Activated T-cell treated with anti-CD3 and anti-CD28 coated beads, Interleukin-2, amount 50 U/mL, for 4 hours (primary cell): ENCODE measurements at regions not wholly inside any gene's neighbourhood (a gene's known extent, or its start where the extent isn't known, plus 50 kb on each side); places are given as distances from the start of the nearest gene placed in this dataset.
"Not testable (repeated sequence)": the region's sequence is repeated elsewhere in the genome, so short reads cannot be mapped to it uniquely, and the experiment has no call there.

Source experiments
- ATAC-seq, 2 donors: fragments of 200-7000 bp; cut with Tn5 transposase; one replicate each; pipeline ENCODE4 v1.10.0; 2021
- DNase-seq: peaks from one replicate; pipeline ENCODE4 v3.0.0-alpha.2; 2020
- H3K27me3 Mint-ChIP-seq: one replicate; pipeline ENCODE4 v1.8.0; 2021; ENCODE audit warnings: low read depth, mixed read lengths
- H3K36me3 Mint-ChIP-seq: one replicate; pipeline ENCODE4 v1.8.0; 2022; ENCODE audit warnings: mixed read lengths; ENCODE audit not compliant: insufficient read depth
- H3K4me1 Mint-ChIP-seq: one replicate; pipeline ENCODE4 v1.8.0; 2021; ENCODE audit warnings: low read depth, mixed read lengths
- H3K4me3 Mint-ChIP-seq: one replicate; pipeline ENCODE4 v1.8.0; 2021; ENCODE audit warnings: mild to moderate bottlenecking, moderate library complexity, mixed read lengths
- H3K9me3 Mint-ChIP-seq: one replicate; pipeline ENCODE4 v1.8.0; 2021; ENCODE audit warnings: mixed read lengths

DNA sequence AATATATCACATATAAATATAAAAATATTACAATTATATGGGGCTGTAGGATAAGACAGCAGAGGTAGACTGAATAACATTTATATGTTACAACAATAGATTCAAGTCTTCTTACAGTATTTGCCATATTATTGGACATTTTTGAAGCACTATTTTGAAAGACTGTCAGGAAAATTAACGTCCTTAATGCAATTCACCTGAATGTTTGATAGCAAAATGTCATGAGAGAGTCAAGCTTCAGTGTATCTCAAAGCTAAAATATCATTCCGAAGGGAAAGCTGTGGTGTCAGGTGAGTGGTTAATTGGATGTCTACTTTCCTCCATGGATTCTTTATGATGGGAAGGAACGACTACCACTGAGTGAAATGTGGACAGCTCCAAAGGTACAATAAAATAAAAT, 1004.0 kb downstream of the HACE1 start:
- H3K4me1 Mint-ChIP-seq = no peaks in the 10 kb centered on the region
- DNase-seq (no peak), ATAC-seq (no peak)
- H3K36me3 Mint-ChIP-seq = no peaks in the 10 kb centered on the region
- H3K27me3 Mint-ChIP-seq = no peaks in the 10 kb centered on the region
- H3K9me3 Mint-ChIP-seq = no peaks in the 10 kb centered on the region
- no peak overlapping the region for H3K4me3 Mint-ChIP-seq

DNA sequence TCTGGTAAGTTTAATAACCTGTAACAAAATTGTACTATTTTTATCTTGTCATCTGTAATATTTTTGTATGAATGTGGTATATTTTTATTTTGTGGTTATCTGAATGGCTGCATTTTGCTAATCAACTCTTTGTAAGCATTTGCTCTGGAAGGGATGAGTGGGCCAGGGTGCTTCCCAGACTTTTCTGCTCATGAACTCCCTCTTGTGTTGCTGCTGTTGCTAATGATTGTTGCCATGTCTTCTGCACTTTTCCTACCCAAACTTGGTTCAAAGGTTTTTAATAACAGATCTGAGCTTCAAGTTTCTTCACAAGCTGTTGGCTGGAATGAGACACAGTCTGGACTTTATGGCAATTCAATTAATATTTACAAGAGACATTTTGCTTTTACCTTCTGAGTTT, 1005.7 kb downstream of the HACE1 start:
- no peaks in the 10 kb centered on the region for H3K9me3 Mint-ChIP-seq
- no peak for ATAC-seq

DNA sequence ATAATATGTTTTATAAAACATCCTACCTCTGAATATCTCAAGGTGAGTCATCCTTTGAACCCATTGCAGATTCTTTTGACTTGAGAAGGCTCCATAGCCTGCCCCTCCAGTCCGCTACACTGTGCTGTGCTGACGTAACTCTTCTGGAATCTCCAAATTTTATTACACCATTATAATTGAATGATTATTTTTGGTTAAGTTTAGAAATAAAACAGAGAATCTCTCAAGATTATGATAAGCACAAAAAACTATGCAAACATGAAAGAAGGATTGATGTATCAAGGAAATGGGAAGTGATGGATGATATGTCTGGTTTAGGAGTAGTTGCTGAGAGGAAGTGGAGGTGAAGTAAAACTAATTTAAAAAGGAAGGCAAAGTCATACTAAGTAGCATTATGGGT, 1021.3 kb downstream of the HACE1 start:
- ATAC-seq (no peak), DNase-seq (no peak)
- H3K27me3 Mint-ChIP-seq = no peaks in the 10 kb centered on the region
- peaks cover 5% of the 10 kb centered on the region for H3K9me3 Mint-ChIP-seq
- H3K36me3 Mint-ChIP-seq = no peaks in the 10 kb centered on the region
- no peak overlapping the region for H3K4me3 Mint-ChIP-seq
- H3K4me1 Mint-ChIP-seq = no peaks in the 10 kb centered on the region

More for the DNA sequence above, 1005.7 kb downstream of the HACE1 start:
- Mint-ChIP-seq H3K4me3 (no peak overlapping the region), H3K36me3 (no peaks in the 10 kb centered on the region), H3K27me3 (no peaks in the 10 kb centered on the region), H3K4me1 (no peaks in the 10 kb centered on the region)
- DNase-seq = no peak

DNA sequence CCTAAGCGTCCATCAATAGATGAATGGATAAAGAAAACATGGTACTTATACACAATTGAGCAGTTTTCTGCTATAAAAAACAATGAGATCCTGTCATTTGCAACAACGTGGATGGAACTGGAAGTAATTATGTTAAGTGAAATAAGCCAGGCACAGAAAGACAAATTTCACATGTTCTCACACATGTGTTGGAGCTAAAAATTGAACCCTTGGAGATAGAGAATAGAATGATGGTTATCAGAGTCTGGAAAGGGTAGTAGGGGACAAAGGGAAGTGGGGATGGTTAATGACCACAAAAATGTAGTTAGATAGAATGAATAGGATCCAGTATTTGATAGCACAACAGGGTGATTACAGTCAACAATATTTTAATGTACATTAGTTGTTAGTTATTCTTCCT, 1033.5 kb downstream of the HACE1 start:
- no peaks in the 10 kb centered on the region for H3K36me3 Mint-ChIP-seq

DNA sequence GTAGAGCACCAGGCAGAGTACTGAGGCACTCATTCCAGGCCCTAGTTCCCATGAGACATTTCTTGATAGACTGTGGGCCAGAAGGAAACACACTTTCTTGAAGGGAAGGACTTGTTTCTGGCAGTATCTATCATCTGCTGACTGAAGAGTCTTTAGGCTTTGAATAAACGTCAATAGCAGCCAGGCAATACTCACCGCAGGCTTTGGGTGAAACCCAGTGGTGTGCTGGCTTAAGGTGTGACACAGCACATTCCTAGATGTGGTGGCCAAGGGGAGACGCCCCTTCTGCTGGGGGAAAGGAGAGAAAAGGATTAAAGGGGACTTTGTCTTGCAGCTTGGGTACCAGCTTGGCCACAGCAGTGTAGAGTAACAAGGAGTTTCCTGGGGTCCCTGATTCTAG, 1039.6 kb downstream of the HACE1 start:
- Mint-ChIP-seq H3K4me3 (no peak overlapping the region), H3K36me3 (no peaks in the 10 kb centered on the region), H3K4me1 (no peaks in the 10 kb centered on the region), H3K27me3 (no peaks in the 10 kb centered on the region), H3K9me3 (peaks cover 12% of the 10 kb centered on the region)
- no peak for DNase-seq
- ATAC-seq = no peak

More for the DNA sequence above, 1033.5 kb downstream of the HACE1 start:
- ATAC-seq (no peak), DNase-seq (no peak)
- no peaks in the 10 kb centered on the region for H3K27me3 Mint-ChIP-seq
- H3K4me3 Mint-ChIP-seq = no peak overlapping the region
- H3K4me1 Mint-ChIP-seq = no peaks in the 10 kb centered on the region
- peaks cover 12% of the 10 kb centered on the region for H3K9me3 Mint-ChIP-seq

DNA sequence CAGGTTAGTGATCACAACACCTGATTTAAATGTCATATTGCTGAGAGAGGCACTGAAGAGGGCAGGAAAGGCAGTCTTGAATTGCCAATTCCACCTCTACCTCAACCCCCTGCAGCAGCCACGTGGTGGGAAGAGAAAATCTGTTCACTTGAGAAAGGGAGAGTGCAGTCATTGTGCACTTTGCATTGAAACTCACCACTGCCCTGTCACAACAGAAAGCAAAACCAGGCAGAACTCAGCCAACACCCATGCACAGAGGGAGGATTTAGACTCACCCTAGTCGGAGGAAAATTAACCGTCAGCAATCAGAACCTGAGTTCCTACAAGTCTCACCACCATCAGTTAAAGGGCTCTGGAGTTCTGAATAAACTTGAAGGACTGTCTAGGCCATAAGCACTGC, 1040.2 kb downstream of the HACE1 start:
- Mint-ChIP-seq H3K4me1 (no peaks in the 10 kb centered on the region), H3K4me3 (no peak overlapping the region), H3K9me3 (peaks cover 12% of the 10 kb centered on the region), H3K36me3 (no peaks in the 10 kb centered on the region), H3K27me3 (no peaks in the 10 kb centered on the region)
- no peak for DNase-seq
- ATAC-seq = no peak

DNA sequence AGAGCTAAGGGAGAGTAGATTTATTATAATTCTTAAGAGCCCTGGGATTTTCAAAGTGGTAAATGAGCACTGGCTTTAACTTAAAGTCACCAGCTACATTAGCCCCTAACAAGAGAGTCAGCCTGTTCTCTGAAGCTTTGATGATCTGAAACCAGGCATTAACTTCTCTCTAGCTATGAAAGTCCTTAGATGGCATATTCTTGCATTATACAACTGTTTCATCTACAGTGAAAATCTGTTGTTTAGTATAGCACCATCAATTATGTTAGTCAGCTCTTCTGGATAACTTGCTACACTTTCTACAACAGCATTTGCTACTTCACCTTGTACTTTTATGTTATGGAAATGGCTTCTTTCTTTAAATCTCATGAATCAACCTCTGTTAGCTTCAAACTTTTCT, 1046.7 kb downstream of the HACE1 start:
- DNase-seq (no peak), ATAC-seq (no peak)
- Mint-ChIP-seq H3K4me3 (no peak overlapping the region), H3K36me3 (no peaks in the 10 kb centered on the region), H3K9me3 (peaks cover 3% of the 10 kb centered on the region), H3K4me1 (no peaks in the 10 kb centered on the region), H3K27me3 (no peaks in the 10 kb centered on the region)

DNA sequence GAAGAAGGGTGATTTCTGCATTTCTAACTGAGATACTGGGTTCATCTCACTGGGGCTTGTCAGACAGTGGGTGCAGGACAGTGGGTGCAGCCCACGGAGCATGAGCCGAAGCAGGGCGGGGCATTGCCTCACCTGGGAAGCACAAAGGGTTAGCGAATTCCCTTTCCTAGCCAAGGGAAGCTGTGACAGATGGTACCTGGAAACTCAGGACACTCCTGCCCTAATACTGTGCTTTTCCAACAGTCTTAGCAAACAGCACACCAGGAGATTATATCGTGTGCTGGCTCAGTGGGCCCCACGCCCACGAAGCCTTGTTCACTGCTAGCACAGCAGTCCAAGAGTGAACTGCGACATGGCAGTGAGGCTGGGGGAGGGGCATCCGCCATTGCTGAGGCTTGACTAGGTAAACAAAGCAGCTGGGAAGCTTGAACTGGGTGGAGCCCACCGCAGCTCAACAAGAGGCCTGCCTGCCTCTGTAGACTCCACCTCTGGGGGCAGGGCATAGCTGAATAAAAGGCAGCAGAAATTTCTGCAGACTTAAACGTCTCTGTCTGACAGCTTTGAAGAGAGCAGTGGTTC, 1057.7 kb downstream of the HACE1 start:
- not testable (repeated sequence) for H3K9me3 Mint-ChIP-seq, H3K4me3 Mint-ChIP-seq, H3K27me3 Mint-ChIP-seq, DNase-seq, H3K36me3 Mint-ChIP-seq, ATAC-seq, H3K4me1 Mint-ChIP-seq

DNA sequence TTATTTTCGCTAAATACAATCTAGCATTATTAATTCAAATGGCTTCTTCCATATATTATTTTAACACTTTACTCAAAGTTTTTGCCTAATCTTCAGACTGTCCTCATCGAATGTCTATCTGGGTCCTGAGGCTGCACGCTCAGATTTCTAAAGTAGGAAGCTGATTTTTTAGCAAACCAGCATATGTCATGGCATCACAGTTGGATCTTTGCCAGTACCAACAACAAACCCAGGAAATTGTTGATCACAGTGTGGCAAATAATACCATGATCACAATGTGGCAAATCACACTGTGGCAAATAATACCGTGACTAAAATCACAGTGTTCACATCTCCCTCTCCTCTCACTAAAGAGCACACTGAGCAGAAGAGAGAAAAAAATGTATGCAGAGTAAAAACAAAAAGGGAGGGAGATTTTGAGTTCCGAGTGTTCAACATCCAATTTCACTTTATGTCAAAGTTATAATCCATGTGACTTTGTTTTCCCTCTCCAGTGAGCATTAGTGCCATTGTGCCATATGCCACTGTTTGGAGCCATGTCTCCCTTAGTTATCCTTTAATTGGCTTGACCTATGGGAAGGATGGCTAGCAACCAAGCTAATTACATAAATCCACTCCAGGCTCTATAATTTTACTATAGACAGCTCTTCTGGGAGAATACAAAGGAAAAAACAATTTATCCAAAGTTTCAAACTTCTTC, 1059.6 kb downstream of the HACE1 start:
- H3K36me3 Mint-ChIP-seq = no peaks in the 10 kb centered on the region
- DNase-seq = no peak
- ATAC-seq = no peak
- no peaks in the 10 kb centered on the region for H3K27me3 Mint-ChIP-seq
- no peak overlapping the region for H3K4me3 Mint-ChIP-seq
- no peaks in the 10 kb centered on the region for H3K4me1 Mint-ChIP-seq
- no peaks in the 10 kb centered on the region for H3K9me3 Mint-ChIP-seq

DNA sequence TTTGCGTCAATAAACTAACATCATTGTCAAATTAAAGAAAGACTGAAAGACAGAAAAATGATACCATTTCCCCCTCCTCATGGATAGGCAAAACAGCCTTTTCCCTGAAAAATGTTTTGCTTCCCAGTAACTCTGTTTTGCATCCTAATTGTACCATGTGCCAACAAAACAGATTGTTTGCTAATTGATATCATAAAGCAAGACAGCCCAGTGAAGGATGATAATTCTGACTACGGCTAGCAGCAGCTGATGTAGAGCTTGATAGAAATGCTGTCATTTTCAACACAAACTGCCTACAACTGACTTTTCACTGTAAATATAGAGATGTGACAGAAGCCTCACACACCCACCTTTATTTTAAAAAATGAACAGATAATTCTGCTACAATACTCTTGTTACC, 1061.6 kb downstream of the HACE1 start:
- Mint-ChIP-seq H3K4me3 (no peak overlapping the region), H3K36me3 (no peaks in the 10 kb centered on the region), H3K9me3 (no peaks in the 10 kb centered on the region), H3K27me3 (no peaks in the 10 kb centered on the region), H3K4me1 (no peaks in the 10 kb centered on the region)
- no peak for ATAC-seq
- no peak for DNase-seq

DNA sequence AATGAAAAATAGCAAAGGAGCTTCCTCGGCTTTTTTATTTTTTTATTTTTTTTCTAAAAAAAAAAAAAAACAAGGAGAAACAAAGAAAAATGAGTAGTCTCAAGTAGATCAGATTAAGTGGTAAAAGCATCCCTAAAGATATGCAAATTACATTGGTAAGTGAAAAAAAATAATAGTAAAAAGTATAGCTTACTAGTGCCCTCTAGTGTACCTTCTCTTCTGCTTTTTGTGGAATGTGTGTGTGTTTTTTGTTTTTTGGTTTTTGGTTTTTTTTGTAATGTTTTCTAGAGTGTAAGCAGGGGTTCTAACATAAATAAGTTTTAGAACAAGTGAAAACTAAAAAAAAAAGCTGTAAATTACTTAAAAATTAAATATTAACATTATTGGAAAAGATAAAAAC, 1062.0 kb downstream of the HACE1 start:
- DNase-seq = no peak
- Mint-ChIP-seq H3K4me1 (no peaks in the 10 kb centered on the region), H3K27me3 (no peaks in the 10 kb centered on the region), H3K36me3 (no peaks in the 10 kb centered on the region), H3K4me3 (no peak overlapping the region), H3K9me3 (no peaks in the 10 kb centered on the region)
- no peak for ATAC-seq

DNA sequence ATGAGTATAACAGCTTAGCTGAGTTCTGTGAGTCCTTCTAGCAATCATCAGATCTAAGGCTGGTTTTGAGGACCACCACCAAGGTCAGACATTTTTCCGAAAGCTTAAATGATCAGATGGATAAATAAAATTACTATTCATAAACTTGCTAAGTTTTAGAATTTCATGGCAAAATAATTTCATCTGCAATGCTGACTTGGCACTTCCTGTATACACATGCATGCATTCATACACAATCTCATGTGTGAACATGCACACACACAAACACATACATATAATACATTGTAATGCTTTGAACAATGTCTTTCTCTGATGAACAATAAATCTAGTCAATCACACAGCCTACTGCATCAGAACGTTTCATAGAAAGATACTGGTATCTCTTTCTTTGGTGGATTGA, 1068.3 kb downstream of the HACE1 start:
- no peak overlapping the region for H3K4me3 Mint-ChIP-seq
- ATAC-seq = no peak
- H3K36me3 Mint-ChIP-seq = no peaks in the 10 kb centered on the region

DNA sequence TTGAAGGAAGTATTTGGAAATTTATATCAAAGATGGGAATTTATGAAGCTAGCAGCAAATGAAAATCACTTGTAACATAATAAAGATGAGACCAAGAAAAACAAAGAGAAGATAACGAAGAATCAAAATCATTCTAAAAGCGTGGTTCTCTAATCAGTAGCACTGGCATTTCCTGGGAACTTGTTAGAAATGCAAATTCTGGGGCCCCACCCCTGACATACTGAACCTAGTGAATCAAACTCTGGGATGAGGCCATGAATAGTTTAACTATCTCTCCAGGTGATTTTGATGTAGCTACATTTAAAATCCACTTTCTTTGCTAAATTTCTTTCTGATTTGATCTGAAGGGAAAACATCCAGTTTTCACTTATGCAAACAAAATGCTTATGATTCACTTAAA, 1075.6 kb downstream of the HACE1 start:
- H3K36me3 Mint-ChIP-seq = no peaks in the 10 kb centered on the region
- H3K27me3 Mint-ChIP-seq = no peaks in the 10 kb centered on the region
- no peaks in the 10 kb centered on the region for H3K4me1 Mint-ChIP-seq
- no peak overlapping the region for H3K4me3 Mint-ChIP-seq
- no peaks in the 10 kb centered on the region for H3K9me3 Mint-ChIP-seq
- DNase-seq = no peak
- ATAC-seq = no peak

More for the DNA sequence above, 1068.3 kb downstream of the HACE1 start:
- Mint-ChIP-seq H3K27me3 (no peaks in the 10 kb centered on the region), H3K4me1 (no peaks in the 10 kb centered on the region), H3K9me3 (no peaks in the 10 kb centered on the region)
- DNase-seq = no peak

DNA sequence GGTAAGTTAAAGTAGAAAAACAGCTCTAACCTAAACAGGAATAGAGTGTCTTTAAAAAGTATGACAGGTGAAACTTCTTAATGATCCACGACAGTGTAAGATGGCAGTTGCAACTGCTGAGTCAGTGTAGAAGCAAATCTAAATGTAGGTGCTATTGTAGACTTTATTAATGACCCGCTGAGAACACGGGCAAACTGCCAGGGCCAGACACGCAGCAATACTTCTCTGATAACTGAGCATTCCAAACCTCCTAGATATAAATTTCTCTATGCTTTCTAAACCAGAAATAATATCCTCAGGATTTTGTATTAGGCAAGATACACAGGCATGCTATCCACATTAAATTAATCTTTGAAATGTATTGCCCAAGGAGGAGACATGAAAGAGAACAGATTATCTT, 1076.4 kb downstream of the HACE1 start:
- H3K27me3 Mint-ChIP-seq = no peaks in the 10 kb centered on the region
- no peaks in the 10 kb centered on the region for H3K4me1 Mint-ChIP-seq
- H3K36me3 Mint-ChIP-seq = no peaks in the 10 kb centered on the region
- no peak overlapping the region for H3K4me3 Mint-ChIP-seq
- no peaks in the 10 kb centered on the region for H3K9me3 Mint-ChIP-seq
- ATAC-seq (no peak), DNase-seq (no peak)

DNA sequence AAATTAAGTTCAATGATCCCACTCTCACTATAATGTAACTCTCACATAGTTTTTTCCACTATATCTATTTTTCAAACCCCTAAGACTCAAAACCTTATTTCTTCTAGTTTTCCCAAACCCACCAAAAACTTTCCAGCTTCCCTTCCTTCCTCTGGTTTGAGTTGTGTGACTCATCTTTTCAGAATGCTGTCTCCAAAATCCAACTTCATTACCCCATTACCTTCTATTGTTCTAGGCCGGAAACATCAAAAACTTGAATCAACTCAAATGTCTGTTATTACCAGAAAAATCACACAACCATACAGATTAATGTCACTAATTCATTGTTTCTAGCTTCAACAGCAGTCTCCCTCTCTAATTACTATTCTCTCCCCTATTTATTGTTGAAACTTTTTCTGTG, 1090.3 kb downstream of the HACE1 start:
- no peak for DNase-seq
- ATAC-seq = no peak
- Mint-ChIP-seq H3K4me1 (no peaks in the 10 kb centered on the region), H3K9me3 (no peaks in the 10 kb centered on the region), H3K4me3 (no peak overlapping the region), H3K27me3 (no peaks in the 10 kb centered on the region), H3K36me3 (no peaks in the 10 kb centered on the region)
